G401.6 (cell line): ENCODE measurements at regions not wholly inside any gene's neighbourhood (a gene's known extent, or its start where the extent isn't known, plus 50 kb on each side); places are given as distances from the start of the nearest gene placed in this dataset.

Experiments used
- FAIRE-seq: peaks from 2 replicates; lab custom pipeline; 2012; peaks lifted over from hg19 to GRCh38; lab: Jason Lieb, UNC

DNA sequence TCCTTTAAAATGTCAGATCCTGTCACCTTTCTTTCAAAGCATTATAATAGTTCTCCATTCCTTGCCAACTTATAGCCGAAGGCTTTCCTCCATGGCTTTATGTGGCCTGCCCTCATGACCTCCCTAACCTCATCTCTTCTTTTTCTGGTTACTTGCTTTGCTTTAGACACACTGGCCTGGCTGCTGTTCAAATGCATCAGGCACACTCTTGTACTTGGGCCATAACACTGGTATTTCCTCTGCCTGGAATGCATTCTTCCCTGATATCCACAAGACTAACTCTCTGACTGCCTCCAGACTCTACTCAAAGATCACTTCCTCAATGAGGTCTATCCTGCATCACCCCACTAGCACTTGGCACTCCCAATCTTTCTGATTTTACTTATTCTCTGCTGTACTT, 710.3 kb downstream of the KCNA4 start:
- no peak for FAIRE-seq

DNA sequence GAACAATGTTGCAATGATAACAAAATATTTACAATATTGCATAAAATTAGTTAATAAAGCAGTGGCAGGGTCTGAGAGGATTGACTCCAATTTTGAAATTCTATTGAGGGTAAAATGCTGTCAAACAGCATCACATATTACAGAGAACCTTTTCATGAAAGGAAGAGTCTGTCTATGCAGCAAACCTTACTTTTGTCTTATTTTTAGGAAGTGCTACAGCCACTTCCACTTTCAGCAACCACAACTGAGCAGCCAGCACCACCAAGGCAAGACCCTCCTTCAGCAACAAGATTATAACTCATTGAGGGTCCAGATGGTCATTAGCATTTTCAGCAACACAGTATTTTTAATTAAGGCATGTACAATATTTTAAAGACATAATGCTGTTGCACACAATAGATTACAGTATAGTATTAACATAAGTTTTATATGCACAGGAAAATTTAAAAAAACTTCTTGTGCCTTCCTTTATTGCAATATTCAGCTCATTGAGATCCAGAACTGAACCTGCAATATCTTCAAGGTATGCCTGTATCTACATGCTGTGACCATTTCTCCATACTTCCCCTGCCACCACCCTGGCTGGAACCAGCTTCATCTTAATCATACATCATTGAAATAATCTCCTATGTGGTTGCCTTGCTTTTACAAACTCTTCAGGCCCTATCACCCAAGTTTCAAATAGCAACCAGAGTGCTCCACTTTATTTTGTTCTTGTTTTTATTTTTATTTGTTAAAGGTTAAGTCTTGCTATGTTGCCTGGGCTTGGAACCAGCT, 711.2 kb downstream of the KCNA4 start:
- no peak for FAIRE-seq

DNA sequence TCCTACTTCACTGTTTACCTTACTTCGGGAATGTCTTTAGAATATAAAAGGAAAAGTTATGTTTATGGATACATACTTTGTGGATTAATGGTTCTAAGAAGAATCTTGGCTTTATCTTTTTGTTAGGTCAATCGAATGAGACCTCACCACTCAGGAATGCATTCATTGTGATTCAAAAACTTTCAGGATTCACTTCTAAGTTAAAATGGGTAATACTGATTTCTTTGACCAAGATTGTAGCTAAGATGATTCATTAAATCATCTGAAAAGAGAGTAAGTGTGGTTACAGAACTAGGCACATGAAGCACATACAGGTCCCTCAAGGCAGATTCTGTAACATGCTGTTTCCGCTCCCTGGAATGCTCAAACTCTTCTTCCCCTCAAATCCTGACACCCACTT, 716.4 kb downstream of the KCNA4 start:
- FAIRE-seq: no peak

DNA sequence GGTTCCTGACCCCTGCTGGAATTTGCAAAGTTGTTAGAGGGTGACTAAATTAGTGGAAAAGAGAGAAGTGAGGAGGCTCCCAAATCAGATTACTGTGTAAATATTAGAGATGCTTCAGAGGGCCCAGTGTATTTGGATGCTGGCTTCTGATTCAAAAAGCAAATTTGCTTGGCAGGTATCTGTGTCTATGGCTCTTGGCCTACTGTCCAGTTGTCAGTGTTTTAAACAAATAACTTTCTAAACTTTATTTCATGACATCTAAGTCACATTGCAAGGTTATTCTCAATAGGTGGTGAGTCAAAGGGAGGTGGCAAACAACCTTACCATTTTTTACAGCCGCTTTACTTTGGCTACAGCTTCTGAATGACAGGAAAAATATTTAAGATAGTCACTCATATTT, 720.1 kb downstream of the KCNA4 start:
- no peak for FAIRE-seq

DNA sequence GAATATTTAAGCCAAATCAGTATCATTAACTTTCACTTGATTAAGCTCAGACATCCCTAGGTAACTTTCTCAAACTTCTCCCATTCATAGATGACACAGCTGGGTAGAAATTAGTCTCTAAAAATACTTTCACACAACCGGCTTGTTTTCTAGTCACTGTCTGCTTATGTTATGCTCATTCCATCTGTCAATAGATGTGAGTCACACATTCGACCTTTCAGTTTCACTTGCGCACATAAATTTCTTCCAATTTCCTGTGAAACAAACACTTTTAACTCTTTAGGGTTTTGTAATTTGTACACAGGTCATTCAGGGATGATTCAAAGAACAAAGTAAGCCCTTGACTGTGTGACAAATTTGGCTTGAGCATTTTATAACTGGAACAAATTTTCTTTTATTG, 723.0 kb downstream of the KCNA4 start:
- FAIRE-seq: no peak

DNA sequence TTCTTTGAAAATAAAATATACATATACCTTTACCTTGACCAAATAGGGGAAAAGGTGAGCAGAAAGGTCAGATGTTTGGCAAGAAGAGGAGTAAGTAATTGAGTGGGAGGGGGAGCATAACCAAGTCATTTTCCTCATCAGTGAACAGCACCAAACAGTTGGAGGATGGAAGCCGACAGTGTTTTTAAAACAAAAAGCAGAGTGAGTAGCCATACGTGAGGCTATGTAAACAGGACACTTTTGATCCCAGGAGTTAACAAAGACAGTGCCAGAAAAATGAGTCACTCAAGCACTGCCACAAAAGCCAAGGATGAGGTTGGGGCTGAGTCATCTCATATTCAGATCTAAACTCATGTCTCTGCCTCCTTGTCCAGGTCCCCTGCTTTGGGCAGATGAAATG, 734.7 kb downstream of the KCNA4 start:
- FAIRE-seq: no peak

DNA sequence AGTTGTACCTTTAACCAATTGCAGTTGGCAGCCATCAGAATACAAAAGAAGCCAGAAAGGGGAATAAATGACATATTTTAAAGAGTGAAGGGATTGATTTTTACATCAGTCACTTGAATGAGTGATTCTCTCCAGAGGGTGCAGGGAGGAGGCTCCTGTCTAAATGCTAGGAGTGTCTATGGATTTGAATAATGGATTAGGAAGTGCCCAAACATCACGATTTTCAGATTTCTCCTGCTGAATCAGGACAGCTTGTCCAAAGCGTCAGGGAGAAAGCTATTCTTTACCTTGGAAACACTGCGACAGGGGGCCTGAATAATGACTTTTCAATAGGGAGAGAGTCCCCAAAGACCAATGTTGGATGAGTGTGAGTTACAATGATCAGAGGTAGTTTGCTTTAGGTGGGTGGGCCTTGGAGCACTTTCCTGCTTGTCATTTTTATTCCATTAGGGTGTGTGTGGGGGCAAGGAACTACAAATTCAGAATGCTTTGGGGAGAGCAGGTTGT, 735.5 kb downstream of the KCNA4 start:
- no peak for FAIRE-seq

DNA sequence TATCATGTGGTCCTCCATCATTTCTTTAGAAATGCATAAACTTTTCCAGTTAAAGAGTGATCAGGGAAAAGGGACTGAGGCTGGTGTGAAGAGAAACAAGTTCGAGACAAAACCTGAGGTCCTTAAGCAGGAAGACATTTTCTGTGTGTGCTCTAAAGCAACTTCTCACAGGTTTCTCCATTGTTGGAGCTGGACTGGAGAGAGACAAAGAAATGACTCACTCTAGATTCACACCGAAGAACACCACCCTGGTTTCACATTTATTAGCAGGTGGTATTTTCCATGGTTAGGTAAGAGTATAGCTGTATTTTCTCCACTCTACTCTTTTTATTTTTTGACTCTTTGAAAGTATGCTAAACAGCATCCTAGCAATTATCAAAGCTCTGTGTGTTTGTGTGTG, 736.4 kb downstream of the KCNA4 start:
- no peak for FAIRE-seq

DNA sequence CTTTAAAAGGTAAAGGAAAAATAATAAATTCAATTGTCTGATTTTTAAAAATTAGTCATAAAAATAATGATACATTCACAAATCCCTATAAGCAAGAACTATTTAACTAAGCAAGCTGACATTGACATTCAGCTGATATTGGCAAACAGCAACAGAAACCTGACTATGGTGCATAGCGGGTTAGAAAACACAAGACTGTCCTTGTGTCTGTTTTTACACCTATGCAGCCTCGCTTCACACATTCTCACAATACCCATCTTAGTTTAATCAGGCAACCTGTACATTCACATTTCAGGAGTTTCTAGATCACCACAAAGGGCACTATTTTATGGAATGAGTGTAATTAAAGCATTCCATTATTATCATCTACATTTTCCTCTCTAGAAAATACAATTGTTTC, 737.1 kb downstream of the KCNA4 start:
- FAIRE-seq: no peak

DNA sequence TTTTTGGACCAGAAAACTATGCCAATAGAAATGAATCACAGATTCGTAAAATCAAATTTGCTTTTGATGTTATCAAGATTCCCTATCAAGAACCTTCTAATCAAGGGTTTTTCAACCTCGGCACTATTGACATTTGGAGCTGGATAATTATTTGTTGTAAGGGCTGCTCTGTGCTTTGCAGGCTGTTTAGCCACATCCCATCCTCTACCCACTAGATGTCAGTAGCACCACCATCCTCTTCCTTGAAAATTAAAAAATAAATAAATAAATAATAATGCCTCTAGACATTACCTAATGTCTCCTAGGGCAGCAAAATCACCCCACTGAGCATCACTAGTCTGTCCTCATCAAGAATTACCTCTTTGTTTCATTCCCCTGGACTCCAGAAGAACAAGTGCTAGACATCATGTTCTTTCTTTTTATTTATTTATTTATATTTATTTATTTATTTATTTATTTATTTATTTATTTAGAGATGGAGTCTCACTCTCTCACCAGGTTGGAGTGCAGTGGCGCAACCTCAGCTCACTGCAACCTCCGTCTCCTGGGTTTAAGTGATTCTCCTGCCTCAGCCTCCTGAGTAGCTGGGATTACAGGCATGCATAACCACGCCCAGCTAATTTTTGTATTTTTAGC, 744.7 kb downstream of the KCNA4 start:
- FAIRE-seq: no peak

DNA sequence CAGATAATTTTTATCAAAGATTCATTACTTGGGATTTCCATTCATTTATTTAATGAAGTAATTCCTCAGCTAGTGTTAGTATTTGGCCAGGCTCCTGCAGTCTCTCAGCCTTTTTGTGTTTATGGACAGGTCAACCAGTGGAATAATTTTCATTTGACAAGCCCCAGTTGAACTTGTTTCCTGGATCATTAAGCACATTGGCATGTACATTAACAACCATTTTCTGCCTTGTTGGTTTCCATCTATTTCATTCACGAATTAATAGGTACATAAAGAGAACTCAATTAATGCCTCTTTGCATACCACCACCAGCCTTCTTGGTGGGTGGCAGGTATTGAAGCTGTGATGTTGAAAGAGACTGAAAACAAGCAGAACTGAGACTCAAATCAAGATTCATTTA, 745.2 kb downstream of the KCNA4 start:
- FAIRE-seq: no peak

DNA sequence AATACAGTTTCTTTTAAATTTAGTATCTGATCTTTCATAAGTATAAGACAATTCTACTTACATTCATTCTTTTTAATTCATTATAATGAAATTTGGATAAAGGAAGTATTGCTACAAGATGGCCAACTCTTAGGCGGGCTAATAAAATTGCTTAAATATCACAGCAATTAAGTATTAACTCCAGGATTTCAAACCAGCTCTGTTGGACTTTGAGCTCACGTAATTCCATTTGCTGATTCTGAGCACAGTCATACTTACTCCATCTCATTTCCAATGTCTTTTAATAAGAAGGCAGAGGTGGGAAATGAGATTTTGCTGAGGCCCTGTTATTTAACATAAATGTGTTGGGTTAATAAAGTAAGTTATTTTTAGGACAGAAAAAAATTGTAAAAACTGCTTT, 748.1 kb downstream of the KCNA4 start:
- FAIRE-seq: no peak

DNA sequence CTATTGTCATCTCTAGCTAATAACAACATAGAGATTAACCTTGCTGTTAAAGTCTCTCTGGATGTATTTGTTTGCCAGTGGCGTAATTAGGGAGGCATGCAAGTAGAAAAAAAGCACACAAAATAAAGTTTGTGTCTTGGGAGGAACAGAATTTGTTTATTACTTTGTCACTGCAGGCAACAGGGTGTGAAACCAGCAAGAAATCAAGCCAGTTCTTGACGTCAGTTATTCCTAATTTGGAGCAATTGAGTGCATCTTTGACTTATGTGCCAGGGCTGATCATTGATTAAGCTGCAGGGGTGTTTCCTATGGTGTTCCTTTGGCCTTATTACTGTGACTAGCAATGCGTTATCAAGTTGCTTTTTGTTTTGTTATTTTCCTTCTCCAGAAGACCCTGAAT, 751.0 kb downstream of the KCNA4 start:
- no peak for FAIRE-seq

DNA sequence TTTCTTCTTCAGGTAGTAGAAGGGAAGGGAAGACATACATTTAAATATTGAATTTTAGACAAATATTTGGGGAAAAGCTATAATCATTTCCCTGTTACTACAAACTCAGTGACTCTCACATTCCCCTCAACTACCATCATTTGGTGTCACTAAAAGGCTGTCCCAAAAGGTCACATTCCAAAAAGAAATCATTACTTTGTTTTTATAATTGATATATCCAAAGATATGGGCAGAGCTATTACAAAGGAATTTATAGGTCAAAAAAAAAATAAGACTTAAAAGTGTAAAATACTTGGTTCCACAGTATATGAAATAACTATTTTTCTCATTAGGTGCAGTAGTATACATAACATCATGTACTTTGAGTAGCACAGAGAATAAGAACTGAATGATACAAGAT, 751.4 kb downstream of the KCNA4 start:
- no peak for FAIRE-seq

DNA sequence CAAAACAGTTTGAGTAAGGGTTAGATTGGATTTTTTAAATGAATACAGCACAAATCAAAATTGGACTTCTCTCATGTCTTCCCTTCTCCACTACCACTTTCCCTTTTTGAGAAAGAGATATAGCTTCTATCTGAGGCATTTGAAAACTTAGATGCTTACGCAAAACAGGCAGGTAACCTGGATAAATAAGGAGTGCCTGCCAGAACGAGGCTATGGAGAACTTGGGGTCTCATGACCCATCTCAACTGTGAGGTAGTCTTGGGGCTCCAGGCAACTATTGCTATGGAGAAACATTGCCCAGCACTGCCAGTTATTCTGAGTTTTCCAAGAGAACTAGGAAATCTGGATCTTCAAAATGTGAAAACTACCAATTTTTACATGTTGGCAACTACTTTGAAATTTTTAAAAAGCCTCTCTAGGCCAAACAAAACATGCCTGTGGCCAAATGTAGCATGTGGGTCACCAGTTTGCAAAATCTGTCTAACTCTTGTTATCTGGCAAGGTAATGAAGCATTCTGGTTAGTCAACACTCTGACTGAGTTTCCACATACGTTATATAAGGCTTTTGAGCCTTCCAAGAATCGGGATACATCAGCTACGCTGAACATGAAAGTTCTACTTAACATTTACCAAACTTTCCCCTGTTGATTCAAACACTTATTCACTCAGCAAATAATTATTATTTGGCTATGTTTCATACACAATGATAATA, 752.7 kb downstream of the KCNA4 start:
- FAIRE-seq: no peak

DNA sequence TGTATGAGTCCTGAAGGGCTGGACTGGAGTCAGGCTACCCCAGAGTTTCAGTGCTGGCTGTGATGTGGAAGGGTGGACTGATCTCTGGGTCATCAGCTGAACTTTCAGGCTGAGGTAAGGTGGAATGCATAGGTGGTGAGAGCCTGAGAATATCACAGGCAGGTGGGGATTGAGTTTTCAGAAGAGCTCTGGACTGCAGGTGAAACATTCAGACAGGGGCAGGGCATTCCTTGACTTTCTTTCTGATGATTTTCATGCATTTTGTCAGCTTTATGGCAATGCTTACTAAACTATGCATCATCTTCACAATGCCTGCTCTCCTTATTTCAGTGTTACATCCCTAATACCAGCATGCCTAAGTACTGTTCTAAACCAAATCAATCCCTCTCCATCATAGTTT, 755.0 kb downstream of the KCNA4 start:
- FAIRE-seq: no peak

DNA sequence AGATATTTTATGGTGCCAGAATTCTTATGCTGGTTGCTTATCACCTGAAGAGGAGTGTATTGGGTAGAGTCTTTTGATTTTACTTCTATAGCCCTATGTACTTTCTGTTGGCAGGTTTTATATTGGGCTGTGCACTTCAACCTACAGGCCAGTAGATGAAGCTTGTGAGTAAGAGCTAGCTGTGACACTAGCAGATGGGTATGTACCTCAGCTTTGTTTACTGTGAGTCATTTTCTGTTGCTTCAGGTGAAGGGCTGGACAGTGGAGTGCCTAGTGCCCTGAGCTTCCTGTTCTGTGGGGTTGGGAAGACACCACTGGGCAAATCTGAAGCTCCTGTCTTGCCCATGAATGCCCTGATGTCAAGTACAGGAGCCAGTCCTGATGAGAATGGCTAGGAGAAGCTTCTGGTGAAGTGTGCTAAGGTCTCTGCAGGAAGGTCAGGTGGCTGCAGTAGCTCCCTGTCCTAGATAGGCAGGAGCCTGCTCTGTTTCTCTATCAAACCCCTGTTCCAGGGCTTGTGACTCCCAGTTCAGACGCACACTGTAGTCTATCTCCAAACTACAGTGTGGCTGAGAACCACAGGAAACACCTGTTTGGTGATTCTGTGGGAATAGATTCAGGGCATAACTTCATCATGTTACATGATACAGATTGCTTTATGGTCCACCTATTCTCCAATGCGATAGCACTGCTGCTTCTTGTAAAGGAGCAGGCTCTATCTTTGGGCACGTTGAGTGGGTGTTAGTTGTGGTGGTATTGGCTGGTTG, 755.7 kb downstream of the KCNA4 start:
- no peak for FAIRE-seq

DNA sequence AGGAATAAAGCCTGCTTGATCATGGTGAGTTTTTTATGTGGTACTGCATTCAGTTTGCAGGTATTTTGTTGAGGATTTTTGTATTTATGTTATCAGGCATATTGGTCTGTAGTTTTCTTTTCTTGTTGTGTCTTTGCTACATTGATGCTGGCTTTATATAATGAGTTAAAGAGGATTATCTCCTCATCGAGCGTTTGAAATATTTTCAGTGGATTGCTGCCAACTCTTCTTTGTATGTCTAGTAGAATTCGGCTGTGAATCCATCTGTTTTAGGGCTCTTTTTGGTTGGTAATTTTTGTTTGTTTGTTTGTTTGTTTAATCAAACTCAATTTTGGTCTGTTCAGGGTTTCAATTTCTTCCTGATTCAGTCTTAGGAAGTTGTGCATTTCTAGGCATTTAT, 758.4 kb downstream of the KCNA4 start:
- FAIRE-seq: no peak

DNA sequence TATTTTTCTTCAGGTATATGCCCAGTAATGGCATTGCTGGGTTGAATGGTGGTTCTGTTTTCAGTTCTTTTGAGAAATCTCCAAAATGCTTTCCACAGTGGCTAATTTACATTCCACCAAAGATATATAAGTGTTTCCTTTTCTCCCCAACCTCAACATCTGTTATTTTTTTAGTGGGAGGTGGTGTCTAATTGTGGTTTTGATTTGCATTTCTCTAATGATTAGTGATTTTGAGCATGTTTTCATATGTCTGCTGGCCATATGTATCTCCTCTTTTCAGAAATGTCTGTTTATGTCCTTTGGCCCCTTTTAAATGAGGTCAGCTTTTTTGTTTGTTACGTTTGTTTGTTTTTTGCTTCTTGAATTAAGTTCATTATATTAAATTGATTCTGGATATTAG, 760.2 kb downstream of the KCNA4 start:
- no peak for FAIRE-seq

DNA sequence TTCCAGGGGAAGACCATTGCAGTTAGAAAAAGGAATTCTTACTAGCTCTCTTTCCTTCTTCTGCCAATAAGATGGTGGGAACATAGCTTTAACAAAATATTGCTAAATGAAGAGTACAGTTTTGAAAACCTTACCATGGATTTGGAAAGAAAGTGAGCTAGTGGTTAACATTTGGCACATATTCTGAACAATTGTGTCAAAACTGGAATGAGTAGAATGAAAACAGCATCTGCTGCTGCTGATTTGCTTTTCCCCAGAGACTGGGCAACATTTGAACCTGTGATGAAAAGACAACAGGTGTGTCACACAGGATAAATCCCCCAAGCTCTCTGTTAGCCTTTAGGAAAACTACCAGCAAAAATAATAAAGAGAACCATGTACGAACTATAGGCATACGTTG, 761.4 kb downstream of the KCNA4 start:
- FAIRE-seq: no peak

DNA sequence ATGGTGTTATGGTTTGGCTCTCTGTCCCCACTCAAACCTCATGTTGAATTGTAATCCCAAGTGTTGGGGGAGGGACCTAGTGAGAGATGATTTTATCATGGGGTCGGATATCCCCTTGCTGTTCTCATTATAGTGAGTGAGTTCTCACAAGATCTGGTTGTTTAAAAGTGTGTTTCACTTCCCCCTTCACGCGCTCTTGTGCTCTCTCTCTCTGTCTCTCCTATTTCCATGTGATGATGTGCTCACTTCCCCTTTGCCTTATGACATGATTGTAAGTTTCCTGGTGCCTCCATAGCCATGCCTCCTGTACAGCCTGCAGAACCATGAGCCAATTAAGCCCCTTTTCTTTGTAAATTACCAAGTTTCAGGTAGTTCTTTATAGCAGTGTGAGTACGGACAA, 765.1 kb downstream of the KCNA4 start:
- FAIRE-seq: no peak

DNA sequence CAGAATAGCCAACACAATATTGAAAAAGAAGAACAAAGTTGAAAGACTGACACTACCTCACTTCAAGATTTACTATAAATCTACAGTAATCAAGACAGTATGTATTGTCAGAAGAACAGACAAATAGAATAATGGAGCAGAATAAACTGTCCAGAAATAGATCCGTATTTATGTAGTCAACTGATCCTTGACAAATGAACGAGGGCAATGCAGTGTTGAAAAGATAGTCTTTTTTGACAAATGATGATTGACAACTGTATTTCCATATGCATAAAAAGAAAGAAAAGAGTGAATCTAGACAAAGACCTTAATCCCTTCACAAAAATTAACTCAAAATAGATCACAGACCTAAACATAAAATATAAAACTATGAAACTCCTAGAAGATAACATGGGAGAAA, 767.1 kb downstream of the KCNA4 start:
- FAIRE-seq: no peak

DNA sequence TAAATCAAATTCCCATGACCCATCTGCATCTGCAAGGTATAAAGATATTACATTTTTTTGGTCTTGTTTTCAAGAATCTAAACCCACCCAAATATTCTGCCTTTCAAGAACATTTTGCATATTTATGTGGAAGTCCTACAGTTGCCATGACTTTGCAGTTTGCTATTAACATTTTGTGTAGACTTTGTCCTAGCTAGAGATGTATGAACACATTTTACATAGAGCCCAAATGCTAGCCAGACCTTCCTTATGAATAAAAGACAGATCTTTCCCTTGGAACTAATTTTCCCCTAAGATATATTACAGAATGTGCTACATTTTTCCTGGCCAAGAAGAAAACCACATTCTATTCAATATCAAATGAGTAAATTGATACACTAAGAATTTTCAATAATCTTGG, 772.5 kb downstream of the KCNA4 start:
- no peak for FAIRE-seq
